ENCODE measurements at regions not wholly inside any gene's neighbourhood (a gene's known extent, or its start where the extent isn't known, plus 50 kb on each side); places are given as distances from the start of the nearest gene placed in this dataset.

DNA sequence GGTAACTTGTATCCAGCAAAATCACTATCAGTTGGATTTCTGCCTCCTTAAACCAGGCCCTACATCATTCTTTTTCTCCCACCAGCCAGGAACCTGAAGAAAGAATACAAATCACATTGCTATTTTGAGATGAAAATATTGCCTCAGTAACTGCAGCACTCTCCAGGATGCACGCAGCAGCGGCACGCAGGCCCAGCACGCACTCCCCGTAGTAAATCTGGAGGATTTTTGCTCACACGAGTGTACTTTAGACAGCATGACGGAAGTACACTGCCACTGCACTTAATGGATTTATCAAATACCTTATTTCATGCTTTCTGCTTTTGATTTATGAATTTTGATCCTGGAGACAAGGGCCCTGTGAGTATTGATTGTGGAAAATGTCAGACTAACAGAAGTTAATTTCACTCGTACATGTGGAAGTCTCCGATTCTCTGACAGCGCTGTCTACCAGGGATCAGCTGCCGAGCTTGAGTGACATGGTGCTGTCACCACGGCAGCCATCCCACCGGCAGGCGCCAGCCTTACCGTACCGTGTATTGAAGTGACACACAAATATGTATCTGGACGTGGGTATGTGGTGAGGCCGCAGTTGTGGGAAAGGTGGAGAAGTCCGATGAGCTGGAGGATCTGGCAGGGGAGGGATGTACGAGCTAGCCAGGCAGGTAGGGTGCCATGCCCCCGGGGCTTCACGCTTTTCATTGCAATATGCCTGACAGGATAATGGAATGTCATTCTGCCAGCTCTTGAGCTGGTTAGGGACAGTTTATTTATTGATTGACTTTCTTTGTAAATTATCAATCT, 863.7 kb downstream of the GALR1 start:
- DNase-seq (ENCODE audit: low read depth in 2 of 2): no peak

DNA sequence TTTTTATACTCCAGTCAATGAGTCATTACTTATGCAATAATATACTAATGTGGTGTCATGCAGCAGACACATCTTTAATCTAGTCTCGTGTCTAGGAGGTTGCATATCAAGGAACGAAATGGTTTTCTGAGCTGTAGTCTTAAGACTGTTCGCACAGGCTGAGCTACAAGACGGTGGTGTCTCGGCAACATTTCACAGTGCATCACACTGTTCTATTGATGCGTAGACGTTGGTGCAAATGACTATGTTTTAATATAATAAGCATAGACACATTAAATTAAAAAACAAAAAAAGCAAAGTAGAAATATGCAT, 864.2 kb downstream of the GALR1 start:
- DNase-seq (ENCODE audit: low read depth in 2 of 2): no peak

DNA sequence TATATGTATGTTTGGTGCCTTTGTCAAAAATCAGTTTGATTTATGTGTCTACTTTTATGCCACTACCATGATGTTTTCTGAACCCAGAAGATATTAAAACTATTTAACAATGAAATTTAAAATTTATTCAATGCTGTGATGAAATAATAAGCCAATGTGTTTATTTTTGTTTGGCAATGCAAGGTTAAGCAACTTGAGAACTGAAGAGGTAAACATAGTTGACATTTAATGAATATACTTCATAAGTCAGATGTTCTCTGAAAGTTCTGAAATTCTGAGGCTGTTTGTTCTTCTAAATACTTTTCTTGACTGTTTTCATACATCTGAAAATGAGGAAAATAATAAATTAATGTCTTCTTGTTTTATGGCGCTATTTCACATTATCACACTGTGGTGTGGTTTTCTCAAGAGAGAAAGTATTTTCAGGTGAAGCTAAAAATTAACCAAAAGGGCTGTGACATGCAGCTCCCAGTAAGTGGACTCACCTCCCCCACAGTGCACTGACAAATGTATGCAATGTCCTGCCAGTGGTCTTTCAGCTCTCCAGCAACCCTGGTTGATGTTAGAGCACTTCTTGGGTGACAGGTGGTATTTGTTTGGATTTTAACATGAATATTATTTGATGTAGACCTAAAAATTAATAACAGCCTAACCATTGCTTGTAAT, 863.6 kb upstream of the SALL3 start:
- no peak for DNase-seq (ENCODE audit: low read depth in 2 of 2)

DNA sequence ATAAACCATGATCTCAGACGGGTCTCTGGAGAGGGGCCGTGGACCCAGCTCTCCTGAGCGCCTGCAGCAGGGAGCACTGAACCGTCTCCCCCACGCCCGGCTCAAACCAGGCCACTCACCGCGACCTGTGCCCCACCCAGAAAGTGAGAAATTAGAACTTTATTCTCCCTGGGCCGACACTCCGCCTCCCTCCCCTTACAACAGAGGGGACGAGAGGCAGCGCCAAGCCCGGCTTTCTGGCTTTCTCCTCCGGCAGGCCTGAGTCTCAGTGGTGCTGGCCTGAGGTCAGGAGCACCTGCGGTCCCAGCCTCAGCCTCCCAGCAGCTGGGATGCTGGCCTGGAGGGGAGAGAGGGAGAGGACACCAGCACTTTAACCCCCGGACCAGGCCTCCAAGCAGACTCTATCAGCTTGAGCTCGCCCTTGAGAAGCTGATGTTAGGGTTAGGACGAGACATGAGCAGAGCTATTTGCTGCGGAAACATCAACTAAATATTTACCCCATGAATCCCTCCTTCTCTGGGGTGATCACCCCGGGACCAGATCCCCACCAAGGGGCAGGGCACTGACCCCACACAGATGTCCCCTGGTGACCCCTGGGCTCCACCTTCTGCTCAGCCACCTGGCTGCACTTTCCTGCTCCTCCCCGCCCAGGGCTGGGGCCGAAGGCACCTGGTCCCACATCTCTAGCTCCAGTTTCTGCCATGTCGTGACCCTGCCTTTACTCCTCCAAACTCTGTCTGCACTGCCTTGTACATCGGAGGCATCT, 856.3 kb upstream of the SALL3 start:
- no peak for DNase-seq (ENCODE audit: low read depth in 2 of 2)

DNA sequence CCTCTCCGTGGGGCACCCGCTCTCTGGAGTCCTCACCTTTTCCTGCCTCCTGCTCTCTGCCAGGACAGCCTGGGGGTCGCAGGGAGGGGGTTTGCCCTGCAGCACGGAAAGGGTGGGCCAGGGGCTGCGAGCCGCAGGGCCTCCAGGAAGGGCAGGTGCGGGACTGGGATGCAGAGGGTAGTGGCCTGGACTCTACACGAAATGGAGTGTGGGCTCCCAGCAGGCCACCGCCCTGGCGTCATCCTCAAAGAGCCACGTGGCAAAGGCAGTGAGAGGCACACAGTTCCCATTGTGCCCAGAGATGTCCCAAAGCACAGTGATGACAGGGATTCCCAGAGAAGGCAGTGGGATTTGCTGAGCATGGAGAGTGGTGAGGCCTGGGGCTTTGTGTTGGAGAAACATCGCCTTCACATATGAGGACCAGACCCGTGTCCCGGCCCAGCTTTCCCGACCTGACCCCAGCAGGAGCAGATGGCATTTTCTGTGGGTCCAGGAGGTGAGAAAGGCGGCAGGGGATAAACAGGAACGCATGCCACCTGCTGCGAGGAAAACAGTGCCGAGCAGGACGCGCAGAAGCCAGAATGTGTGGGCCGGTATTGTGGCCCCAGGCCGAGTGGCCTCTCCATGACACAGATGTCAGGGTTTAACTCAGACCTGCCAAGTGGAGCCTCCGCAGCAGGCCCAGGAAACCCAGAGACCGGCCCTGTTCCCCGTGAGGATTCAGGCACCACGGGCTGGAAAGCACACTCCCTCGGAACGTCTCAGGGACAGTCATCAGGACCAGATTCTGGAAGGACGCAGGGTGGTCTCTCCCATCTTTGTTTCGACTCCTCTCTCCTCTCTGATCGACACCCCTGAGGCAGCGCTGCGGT, 855.5 kb upstream of the SALL3 start:
- DNase-seq (ENCODE audit: low read depth in 2 of 2): no peak

DNA sequence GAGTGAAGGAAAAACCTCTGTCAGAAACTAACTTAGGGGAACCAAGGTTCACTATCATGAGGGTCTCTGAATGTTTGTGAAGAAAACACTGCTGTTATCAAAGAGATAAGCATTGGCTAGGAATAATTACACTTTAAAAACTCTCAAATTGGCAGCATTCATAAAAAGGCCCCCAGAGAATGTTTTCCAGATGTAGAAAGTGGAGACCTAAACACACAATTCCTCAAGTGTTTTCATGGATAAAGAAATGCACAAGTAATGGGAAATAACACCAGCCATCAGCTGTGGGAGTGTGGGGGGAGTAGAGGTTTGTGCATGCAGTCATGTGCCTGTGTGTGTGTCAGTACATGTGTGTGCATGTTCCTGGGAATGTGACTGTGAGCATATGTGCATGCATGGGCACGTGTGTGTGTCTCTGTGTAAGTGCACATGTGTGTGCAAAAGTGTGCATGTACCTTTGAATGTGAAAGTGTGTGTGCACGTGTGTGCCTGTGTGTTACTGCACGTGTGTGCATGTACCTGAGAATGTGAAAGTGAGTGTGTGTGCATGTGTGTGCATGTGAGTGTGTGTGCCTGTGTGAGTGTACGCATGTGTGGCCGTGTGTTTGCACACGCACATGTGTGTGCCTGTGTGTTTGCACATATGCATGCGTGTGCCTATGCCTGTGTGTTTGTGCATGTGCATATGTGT, 854.3 kb upstream of the SALL3 start:
- no peak for DNase-seq (ENCODE audit: low read depth in 2 of 2)

DNA sequence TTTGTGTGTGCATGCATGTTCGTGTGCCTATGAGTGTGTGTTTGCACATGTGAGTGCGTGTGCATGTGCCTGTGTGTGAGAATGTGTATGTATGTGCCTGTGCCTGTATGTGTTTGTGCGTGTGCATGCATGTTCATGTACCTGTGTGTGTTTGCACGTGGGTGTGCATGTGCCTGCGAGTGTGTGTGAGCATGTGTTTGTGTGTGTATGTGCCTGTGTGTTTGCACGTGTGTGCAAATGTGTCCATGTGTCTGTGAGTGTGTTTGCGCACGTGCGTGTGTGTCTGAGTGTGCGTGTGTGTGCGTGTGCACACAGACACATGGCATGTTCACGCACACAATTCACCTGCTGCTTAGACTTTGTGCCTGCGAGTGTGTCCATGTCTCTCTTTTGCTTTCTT, 853.5 kb upstream of the SALL3 start:
- no peak for DNase-seq (ENCODE audit: low read depth in 2 of 2)

DNA sequence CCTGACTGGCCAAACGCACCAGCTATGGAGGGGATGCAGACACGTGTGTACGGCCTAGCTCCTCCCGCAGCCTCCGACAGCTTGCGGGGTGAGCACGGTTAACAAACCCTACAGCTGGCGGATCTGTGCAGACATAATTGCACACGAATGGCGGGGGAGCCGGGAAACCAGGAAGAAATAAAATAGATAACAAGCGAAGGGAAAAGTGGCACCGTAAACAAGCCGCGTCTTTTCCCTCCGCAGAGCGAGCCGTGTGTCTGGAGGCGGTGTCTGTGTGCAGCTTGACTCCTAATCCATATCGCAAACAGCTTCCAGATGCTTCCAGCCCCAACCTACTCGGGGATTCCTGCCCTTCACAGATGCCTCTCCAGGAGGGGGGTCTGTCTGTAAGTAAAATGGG, 853.1 kb upstream of the SALL3 start:
- DNase-seq (ENCODE audit: low read depth in 2 of 2): no peak

DNA sequence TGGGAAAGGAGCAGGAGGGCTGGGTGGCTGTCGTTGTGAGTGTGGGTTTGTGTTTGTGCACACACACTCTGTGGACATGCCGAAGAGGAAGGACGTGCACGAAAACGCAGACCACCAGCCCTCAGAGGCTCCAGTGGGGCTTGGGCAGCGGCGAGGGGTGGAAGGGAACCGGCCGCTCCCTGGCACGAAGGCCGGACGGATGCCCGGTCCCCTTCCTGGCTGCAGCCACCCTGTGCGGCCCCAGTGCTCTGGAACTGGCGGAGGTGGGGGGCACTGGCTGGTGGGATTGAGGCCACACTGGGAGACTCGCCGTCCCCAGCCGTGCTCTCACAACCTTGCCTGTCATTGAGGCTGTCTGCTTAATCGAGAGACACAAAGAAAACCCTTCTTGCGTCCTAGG, 852.6 kb upstream of the SALL3 start:
- DNase-seq (ENCODE audit: low read depth in 2 of 2): no peak

DNA sequence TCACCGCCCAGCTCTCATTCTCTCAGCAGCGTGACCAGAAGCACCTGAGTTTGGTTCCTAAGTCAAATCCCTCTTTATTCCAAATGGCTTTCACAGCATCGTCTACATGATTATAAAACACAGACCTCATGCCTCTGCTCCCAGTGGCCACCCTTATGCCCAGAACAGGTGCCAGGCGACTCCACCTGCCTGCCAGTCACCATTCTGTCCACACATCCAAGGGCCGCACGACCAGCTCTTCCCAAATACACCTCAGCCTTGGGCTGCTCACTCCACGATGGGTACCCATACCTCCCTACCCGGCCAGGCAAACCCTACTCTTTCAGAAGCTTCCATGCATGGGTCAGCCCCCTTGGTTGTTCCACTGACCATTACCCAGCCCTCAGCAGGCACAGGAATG, 851.6 kb upstream of the SALL3 start:
- no peak for DNase-seq (ENCODE audit: low read depth in 2 of 2)

DNA sequence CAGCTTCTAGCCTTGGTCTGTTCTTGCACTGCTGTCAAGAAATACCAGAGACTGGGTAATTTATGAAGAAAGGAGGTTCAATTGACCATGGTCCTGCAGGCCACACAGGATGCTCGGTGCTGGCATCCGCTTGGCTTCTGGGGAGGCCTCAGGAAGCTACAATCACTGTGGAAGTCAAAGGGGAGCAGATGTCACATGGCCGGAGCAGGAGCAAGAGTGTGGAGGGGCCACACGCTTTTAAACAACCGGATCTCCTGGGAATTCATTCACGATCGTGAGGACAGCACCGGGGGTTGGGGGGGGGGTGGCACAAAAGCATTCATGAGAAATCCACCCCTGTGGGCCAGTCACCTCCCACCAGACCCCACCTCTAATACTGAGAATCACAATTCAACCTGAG, 850.4 kb upstream of the SALL3 start:
- DNase-seq (ENCODE audit: low read depth in 2 of 2): no peak

DNA sequence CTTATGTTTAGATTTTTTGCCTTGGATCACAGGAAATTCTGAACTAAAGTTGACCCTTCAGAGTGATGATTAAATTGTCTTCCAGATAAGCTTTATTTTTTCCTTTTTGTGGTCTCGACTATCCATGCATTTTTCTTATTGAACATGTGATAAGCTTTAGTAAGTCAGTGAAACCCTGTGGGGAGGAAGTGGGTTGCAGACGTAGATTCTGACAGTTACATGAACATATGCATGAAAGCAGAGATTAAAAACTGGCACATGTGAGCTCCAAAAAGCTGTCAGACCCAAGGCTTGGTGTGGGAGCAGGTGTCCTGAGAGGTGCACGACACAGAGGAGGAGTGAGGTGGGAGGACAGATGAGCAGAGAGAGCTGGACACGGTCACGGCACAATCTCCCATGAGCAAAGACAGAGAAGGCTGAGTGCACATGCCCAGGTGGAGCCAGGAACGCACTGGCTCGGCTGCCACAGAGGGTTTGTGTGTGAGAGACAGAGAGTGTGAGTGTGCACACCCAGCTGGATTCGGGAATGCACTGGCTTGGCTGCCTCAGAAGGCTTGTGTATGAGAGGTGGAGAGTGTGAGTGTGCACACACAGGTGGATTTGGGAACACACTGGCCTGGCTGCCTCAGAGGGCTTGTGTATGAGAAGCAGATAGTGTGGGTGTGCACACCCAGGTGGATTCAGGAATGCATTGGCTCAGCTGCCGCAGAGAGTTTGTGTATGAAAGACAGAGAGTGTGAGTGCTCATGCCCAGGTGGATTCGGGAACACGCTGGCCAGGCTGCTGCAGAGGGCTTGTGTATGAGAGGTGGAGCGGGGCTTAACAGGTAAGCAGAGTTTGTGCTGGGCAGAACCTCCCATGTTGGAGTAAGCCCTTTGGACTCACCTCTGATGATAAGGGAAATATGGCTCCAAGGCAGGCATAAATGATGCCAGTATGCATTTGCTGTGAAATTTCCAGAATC, 849.1 kb upstream of the SALL3 start:
- DNase-seq (ENCODE audit: low read depth in 2 of 2): no peak

DNA sequence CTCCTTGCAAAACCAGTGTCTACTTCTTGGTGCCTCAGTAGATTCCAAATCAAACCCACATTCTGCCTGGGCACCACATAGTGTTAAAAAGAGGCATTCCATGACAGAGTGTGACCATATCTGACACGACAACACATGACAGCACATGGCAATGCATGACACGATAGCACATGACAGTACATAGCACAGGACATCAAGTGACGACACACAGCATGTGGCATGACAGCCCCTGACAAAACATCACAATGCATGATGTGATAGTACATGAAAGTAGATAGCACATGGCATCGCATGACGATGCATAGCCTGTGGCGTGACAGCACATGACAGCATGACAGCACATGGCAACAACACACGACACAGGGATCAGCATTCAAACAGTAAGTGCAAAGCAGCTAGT, 845.9 kb upstream of the SALL3 start:
- no peak for DNase-seq (ENCODE audit: low read depth in 2 of 2)

DNA sequence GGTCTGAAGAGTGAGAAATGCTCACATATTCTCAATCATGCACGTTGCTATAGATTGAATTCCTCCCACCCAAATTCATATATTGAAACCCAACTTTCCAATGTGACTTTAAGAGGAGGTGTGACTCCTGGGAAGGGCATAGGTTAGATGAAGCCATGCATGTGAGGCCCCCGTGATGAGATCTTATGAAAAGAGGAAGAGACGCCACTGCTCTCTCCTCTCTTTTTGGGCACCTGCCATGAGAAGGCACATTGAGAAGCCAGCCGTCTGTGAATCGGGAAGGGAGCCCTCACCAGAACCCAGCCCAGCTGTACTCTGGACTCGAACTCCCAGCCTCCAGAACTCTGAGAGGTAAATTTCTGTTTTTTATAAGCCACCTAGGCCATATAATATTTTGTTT, 842.6 kb upstream of the SALL3 start:
- DNase-seq (ENCODE audit: low read depth in 2 of 2): no peak

DNA sequence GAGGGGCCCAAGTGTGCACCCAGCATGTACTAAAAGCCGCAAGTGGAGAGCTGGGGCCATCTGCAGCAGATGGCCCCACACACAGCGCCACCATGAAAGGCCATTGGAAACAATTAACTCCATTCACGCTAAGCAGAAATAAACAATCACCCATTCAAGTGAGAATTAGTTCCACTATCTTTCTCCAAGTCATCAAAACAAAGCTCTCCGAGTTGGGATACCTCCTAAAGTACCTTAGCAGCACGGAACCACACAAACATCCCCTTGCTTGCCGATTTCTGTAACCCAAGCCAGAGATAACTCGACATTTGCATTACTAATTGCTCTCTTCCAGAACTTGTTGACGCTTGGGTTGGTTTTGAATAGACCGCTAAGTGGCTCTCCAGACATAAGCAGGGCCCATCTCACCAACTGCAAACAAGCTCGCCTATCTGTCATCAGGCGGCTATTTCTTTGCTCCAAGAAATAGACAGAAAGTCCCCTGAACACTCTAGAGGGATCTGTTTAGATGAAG, 840.6 kb upstream of the SALL3 start:
- no peak for DNase-seq (ENCODE audit: low read depth in 2 of 2)

DNA sequence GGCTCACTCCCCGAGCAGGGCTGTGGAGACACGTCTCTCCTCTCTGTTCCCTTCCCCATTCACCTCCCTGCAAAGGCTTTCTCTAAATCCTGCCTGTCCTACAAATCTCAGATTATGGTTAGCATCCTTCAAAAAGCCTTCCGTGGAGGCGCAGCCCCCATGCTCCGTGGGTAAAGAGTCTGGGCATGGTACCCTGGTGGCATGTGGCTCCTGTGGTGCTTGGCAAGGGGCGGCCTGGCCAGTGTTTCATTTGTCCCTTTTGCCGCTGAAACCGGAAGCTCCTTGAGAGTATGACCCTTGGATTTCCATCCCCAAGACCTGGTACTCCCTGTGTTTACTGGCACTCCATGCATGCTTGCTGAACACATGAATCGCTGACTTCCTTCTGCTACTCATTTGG, 839.3 kb upstream of the SALL3 start:
- no peak for DNase-seq (ENCODE audit: low read depth in 2 of 2)

DNA sequence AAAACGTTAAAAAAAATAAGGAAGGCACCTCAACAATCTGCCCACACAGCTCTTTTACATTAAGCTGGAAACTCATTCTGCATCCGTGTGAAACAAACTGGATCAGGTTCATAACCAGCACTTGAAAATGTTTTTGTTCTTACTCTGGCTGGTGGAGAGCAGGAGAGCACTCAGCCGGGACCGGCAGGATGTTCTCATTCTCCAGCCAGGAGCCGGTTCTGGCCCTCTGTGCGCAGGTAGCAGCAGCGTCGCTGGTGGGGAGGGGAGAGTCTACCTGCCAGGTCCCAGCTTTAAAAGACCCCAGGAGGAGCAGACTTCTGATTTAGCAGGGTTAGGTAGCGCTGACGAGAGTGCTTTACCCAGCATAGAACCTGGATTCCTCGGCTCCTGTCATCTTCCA, 834.9 kb upstream of the SALL3 start:
- no peak for DNase-seq (ENCODE audit: low read depth in 2 of 2)

DNA sequence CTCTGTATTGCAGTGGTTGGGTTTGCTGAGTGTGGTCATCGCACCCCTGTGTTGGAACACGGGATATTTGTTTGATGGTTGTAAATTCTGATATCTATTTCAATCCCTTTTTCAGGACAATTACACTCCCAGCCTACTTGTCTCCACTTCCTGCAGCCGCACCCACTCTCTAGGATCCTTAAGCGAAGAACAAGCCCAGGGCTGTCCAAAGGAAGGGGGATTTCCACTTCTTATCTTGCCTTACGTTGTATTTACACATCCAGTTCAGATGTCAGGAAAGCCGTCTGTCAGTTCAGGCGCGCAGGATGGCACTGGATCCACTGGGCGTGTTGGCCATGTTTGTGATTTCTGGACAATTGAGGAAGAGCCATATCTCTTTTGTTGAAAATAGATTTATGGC, 834.5 kb upstream of the SALL3 start:
- DNase-seq (ENCODE audit: low read depth in 2 of 2): no peak

DNA sequence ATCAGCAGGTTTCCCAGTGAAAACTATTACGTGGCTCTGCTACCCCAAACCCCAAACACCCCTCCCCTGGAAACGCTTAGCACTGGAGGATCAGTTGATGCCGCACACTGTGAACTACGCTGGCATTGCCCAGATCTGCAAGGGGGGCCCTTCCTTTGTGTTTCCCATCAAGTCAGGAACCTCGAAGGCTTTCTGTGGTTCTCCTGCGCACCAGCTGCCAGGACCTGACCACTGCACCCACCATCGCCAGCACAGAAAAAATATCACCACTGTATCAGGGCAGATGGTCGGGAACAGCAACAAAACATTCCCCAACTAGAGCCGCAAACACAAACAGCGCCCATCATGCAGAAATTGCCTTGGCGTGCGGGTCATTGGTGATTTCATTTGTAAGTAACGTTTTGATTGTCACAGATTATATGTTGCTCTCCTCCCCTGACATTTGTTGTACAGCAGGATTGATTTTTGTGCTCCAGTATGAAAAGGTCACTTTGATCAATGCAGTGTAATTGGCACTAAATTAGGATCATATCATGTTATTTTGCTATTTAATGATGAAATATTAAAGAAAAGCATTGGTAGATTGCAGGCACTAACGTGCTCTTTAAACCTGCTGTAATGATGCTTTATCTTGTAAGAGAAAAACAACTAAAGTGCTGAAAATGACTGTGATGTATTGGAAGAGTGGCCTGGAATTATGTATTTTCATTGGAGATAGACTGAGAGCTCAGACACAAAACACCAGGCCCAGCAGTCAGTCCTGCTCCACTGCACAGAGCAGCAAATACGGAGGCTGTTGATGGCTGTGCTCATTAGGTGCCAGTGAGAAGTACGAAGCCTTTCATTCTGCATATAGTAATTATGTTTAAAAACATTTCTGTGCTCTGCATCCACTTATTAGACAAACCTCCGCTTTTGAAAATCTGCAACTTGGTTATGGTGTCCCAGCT, 833.2 kb upstream of the SALL3 start:
- no peak for DNase-seq (ENCODE audit: low read depth in 2 of 2)

Data from stimulated activated CD8-positive, alpha-beta memory T cell treated with anti-CD3 and anti-CD28 coated beads, Interleukin-2, amount 100 ng/mL, for 48 hours (primary cell).